ENCODE measurements at regions not wholly inside any gene's neighbourhood (a gene's known extent, or its start where the extent isn't known, plus 50 kb on each side); places are given as distances from the start of the nearest gene placed in this dataset.

DNA sequence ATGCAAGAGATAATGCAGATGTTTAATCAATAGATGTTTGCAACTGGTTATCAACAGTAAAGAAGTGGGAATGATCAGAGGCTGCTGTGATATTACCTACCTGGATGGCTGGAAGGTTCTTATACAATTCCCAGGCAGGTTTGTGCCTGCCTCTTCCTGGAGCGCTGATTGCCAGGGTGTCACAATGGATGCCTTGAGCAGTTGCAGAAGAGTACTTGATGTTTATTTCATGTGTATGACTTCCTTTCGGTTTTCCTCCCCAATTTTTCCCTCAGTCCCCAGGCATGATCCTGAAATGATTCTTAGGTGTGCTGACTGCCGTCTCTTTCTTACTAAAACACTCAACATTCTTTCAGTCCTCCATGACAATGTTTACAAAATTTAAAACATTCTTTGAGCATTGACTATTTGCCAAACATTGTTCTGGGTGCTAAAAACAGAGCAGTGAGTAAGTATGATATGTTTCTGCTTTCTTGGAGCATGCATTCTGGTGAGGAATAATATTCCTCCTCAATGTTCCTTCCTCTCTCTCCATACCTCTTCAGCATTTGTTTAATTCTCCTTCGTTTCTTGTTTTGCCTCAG is 416.6 kb upstream of the TRIB2 start:
- TF ChIP-seq, protein P1, sequence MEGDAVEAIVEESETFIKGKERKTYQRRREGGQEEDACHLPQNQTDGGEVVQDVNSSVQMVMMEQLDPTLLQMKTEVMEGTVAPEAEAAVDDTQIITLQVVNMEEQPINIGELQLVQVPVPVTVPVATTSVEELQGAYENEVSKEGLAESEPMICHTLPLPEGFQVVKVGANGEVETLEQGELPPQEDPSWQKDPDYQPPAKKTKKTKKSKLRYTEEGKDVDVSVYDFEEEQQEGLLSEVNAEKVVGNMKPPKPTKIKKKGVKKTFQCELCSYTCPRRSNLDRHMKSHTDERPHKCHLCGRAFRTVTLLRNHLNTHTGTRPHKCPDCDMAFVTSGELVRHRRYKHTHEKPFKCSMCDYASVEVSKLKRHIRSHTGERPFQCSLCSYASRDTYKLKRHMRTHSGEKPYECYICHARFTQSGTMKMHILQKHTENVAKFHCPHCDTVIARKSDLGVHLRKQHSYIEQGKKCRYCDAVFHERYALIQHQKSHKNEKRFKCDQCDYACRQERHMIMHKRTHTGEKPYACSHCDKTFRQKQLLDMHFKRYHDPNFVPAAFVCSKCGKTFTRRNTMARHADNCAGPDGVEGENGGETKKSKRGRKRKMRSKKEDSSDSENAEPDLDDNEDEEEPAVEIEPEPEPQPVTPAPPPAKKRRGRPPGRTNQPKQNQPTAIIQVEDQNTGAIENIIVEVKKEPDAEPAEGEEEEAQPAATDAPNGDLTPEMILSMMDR (IDR thresholded peaks at IDR 0.05) = no peak
- TF ChIP-seq POLR2A (IDR thresholded peaks at IDR 0.05) (no peak), POLR2AphosphoS5 (IDR thresholded peaks at IDR 0.05; ENCODE audit: insufficient read depth in 1 of 2, low read depth in 1 of 2) (no peak)
